ENCODE measurements at regions not wholly inside any gene's neighbourhood (a gene's known extent, or its start where the extent isn't known, plus 50 kb on each side); places are given as distances from the start of the nearest gene placed in this dataset.

DNA sequence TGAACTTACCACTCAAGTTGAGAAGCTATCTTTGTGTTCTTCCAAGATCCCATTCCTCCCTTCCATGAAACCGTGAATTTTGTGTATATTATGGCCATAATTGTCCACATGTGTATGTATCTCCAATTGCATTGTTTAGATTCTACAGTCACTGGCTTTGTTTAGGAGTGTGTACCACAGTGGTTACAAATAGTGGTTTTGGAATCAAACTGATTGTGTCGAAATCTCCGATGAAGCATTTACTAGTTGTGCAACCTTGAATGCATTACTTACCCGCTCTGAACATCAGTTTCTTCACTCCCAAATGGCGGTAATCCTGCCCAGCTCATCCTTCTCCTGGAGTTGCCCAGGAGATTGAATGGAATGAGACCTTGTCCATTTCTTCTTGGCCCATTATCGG lies 145.0 kb upstream of the ZNF32 start:
- H3K9ac ChIP-seq: no peak overlapping the region
- ChIA-PET POLR2A (no interaction called here), CTCF (no interaction called here)
- no peak overlapping the region for H3K4me2 ChIP-seq
- no peaks in the 10 kb centered on the region for H3F3A ChIP-seq (replicated peaks; ENCODE audit: insufficient read depth)
- DNase-seq: no peak
- H3K4me1 ChIP-seq (ENCODE audit: control insufficient read depth in 1 of 2, insufficient read depth in 2 of 2, low read depth in 1 of 2, low read length in 1 of 2): peaks cover 0 to 2% of the 10 kb centered on the region in 2 experiments; a peak in 1 of 4 replicates
- H3K27me3 ChIP-seq (ENCODE audit: insufficient read depth): no peaks in the 10 kb centered on the region
- H3K9me3 ChIP-seq: no peaks in the 10 kb centered on the region
- no peak overlapping the region for H3K27ac ChIP-seq (ENCODE audit: low read depth in 2 of 2, low read length in 1 of 2)
- H3K36me3 ChIP-seq (replicated peaks in 1 of 2; ENCODE audit: control insufficient read depth in 1 of 2, insufficient read depth in 2 of 2, low read length in 1 of 2): no peaks in the 10 kb centered on the region
- WGBS (ENCODE audit: low lambda C conversion rate): 50% methylated on average over 5 of the region's 6 CpGs
- H2AFZ ChIP-seq (ENCODE audit: low read depth): no peak overlapping the region
- H3K79me2 ChIP-seq (ENCODE audit: insufficient read depth): no peaks in the 10 kb centered on the region
- H4K20me1 ChIP-seq (ENCODE audit: insufficient read depth): no peaks in the 10 kb centered on the region
- no peaks in the 10 kb centered on the region for H3K9me2 ChIP-seq
- H3K4me3 ChIP-seq (ENCODE audit: low read depth in 2 of 2, low read length in 1 of 2): no peak overlapping the region
- TF ChIP-seq FOXJ3 (CRISPR knock-in tag; IDR thresholded peaks at IDR 0.05) (no peak), ELF1 (IDR thresholded peaks at IDR 0.05) (no peak), JUND (IDR thresholded peaks at IDR 0.05) (no peak), CHD2 (IDR thresholded peaks at IDR 0.05; ENCODE audit: low read length, partially characterized antibody) (no peak), MXI1 (IDR thresholded peaks at IDR 0.05; ENCODE audit: low read depth, low read length) (no peak), SMC3 (IDR thresholded peaks at IDR 0.05; ENCODE audit: low read depth, low read length) (no peak), YY1 (IDR thresholded peaks at IDR 0.05; ENCODE audit: low read depth) (no peak), GATA2 (CRISPR knock-in tag; IDR thresholded peaks at IDR 0.05) (no peak), EP300 (IDR thresholded peaks at IDR 0.05; ENCODE audit: borderline replicate concordance in 1 of 2, low read depth in 1 of 2, low read length in 1 of 2) (no peak), NFIC (IDR thresholded peaks at IDR 0.05; ENCODE audit: borderline replicate concordance) (no peak), POLR2AphosphoS5 (IDR thresholded peaks at IDR 0.05; ENCODE audit: low read depth, low read length) (no peak), MEF2A (IDR thresholded peaks at IDR 0.05; ENCODE audit: borderline replicate concordance, low read depth) (no peak), TAF1 (IDR thresholded peaks at IDR 0.05; ENCODE audit: borderline replicate concordance, low read depth, low read length) (no peak), NRF1 (IDR thresholded peaks at IDR 0.05; ENCODE audit: low read depth, low read length) (no peak), GABPA (IDR thresholded peaks at IDR 0.05; ENCODE audit: low read depth) (no peak), RCOR1 (IDR thresholded peaks at IDR 0.05; ENCODE audit: low read length) (no peak)
- TF ChIP-seq, protein P1, sequence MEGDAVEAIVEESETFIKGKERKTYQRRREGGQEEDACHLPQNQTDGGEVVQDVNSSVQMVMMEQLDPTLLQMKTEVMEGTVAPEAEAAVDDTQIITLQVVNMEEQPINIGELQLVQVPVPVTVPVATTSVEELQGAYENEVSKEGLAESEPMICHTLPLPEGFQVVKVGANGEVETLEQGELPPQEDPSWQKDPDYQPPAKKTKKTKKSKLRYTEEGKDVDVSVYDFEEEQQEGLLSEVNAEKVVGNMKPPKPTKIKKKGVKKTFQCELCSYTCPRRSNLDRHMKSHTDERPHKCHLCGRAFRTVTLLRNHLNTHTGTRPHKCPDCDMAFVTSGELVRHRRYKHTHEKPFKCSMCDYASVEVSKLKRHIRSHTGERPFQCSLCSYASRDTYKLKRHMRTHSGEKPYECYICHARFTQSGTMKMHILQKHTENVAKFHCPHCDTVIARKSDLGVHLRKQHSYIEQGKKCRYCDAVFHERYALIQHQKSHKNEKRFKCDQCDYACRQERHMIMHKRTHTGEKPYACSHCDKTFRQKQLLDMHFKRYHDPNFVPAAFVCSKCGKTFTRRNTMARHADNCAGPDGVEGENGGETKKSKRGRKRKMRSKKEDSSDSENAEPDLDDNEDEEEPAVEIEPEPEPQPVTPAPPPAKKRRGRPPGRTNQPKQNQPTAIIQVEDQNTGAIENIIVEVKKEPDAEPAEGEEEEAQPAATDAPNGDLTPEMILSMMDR (IDR thresholded peaks at IDR 0.05): no peak
- TF ChIP-seq, protein P2, sequence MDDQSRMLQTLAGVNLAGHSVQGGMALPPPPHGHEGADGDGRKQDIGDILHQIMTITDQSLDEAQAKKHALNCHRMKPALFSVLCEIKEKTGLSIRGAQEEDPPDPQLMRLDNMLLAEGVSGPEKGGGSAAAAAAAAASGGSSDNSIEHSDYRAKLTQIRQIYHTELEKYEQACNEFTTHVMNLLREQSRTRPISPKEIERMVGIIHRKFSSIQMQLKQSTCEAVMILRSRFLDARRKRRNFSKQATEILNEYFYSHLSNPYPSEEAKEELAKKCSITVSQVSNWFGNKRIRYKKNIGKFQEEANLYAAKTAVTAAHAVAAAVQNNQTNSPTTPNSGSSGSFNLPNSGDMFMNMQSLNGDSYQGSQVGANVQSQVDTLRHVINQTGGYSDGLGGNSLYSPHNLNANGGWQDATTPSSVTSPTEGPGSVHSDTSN (IDR thresholded peaks at IDR 0.05): no peak
- TF ChIP-seq, protein P3, sequence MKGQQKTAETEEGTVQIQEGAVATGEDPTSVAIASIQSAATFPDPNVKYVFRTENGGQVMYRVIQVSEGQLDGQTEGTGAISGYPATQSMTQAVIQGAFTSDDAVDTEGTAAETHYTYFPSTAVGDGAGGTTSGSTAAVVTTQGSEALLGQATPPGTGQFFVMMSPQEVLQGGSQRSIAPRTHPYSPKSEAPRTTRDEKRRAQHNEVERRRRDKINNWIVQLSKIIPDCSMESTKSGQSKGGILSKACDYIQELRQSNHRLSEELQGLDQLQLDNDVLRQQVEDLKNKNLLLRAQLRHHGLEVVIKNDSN (IDR thresholded peaks at IDR 0.05; ENCODE audit: borderline replicate concordance, low read depth): no peak
- TF ChIP-seq, protein P4, sequence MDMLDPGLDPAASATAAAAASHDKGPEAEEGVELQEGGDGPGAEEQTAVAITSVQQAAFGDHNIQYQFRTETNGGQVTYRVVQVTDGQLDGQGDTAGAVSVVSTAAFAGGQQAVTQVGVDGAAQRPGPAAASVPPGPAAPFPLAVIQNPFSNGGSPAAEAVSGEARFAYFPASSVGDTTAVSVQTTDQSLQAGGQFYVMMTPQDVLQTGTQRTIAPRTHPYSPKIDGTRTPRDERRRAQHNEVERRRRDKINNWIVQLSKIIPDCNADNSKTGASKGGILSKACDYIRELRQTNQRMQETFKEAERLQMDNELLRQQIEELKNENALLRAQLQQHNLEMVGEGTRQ (IDR thresholded peaks at IDR 0.05; ENCODE audit: borderline replicate concordance, low read depth, low read length): no peak
